HG03565 (cell line): ENCODE measurements at regions not wholly inside any gene's neighbourhood (a gene's known extent, or its start where the extent isn't known, plus 50 kb on each side); places are given as distances from the start of the nearest gene placed in this dataset.

ENCODE experiments used
- ATAC-seq: cut with Tn5 transposase; IDR thresholded peaks from one replicate; pipeline ENCODE4 v1.9.1; 2021; ENCODE audit warnings: mild to moderate bottlenecking, moderate library complexity; ENCODE audit not compliant: unreplicated experiment

- ATAC-seq: no peak
These were observed 221.0 kb upstream of the PDE10A start for GRCh38 chr6:165883851-165884640.

GRCh38 chr6:165881806-165882205, 218.8 kb upstream of the PDE10A start:
- no peak for ATAC-seq

GRCh38 chr6:165880686-165881085, 217.6 kb upstream of the PDE10A start:
- no peak for ATAC-seq

- no peak for ATAC-seq
These were observed 214.7 kb upstream of the PDE10A start for GRCh38 chr6:165877773-165878172.

GRCh38 chr6:165877192-165877591, 214.2 kb upstream of the PDE10A start:
- no peak for ATAC-seq

- ATAC-seq: no peak
These were observed 213.5 kb upstream of the PDE10A start for GRCh38 chr6:165876588-165876987.

GRCh38 chr6:165875946-165876345, 212.9 kb upstream of the PDE10A start:
- ATAC-seq: no peak

GRCh38 chr6:165873976-165874375, 210.9 kb upstream of the PDE10A start:
- no peak for ATAC-seq

- no peak for ATAC-seq
These were observed 209.8 kb upstream of the PDE10A start for GRCh38 chr6:165872811-165873210.

- ATAC-seq: no peak
These were observed 209.3 kb upstream of the PDE10A start for GRCh38 chr6:165872311-165872710.

- ATAC-seq: no peak
These were observed 208.5 kb upstream of the PDE10A start for GRCh38 chr6:165871571-165871970.

- ATAC-seq: no peak
These were observed 206.5 kb upstream of the PDE10A start for GRCh38 chr6:165869526-165869925.

- no peak for ATAC-seq
These were observed 201.9 kb upstream of the PDE10A start for GRCh38 chr6:165864925-165865324.

GRCh38 chr6:165864218-165864617, 201.2 kb upstream of the PDE10A start:
- ATAC-seq: no peak

GRCh38 chr6:165863801-165864200, 200.8 kb upstream of the PDE10A start:
- ATAC-seq: no peak

GRCh38 chr6:165862813-165863212, 199.8 kb upstream of the PDE10A start:
- ATAC-seq: no peak

GRCh38 chr6:165861226-165861625, 198.2 kb upstream of the PDE10A start:
- ATAC-seq: no peak

- ATAC-seq: no peak
These were observed 195.5 kb upstream of the PDE10A start for GRCh38 chr6:165858586-165858985.

GRCh38 chr6:165855856-165856255, 192.8 kb upstream of the PDE10A start:
- no peak for ATAC-seq

- no peak for ATAC-seq
These were observed 192.0 kb upstream of the PDE10A start for GRCh38 chr6:165854863-165855593.

GRCh38 chr6:165854061-165854862, 191.2 kb upstream of the PDE10A start:
- ATAC-seq: no peak
